Liver (tissue), 8 donors: ENCODE measurements at regions not wholly inside any gene's neighbourhood (a gene's known extent, or its start where the extent isn't known, plus 50 kb on each side); places are given as distances from the start of the nearest gene placed in this dataset.

Experiments used
- DNase-seq: peaks from one replicate; pipeline ENCODE4 v3.0.0-alpha.2; 2017; ENCODE audit warnings: low spot score
- H3K27ac ChIP-seq, 2 donors: one replicate each; pipeline ENCODE4 v1.7.0; 2013; ENCODE audit warnings: inconsistent platforms in 2 of 2, low read length in 2 of 2, control low read depth in 1 of 2, low read depth in 1 of 2, mild to moderate bottlenecking in 1 of 2
- H3K27me3 ChIP-seq, 4 donors: one replicate each; pipeline versions ENCODE4 v1.6.1 to v1.7.0; 2013; ENCODE audit warnings: low read length in 3 of 4, inconsistent platforms in 1 of 4, mild to moderate bottlenecking in 1 of 4, moderate library complexity in 1 of 4; ENCODE audit not compliant: control insufficient read depth in 4 of 4, insufficient read depth in 4 of 4
- H3K36me3 ChIP-seq, 4 donors: one replicate each; pipeline versions ENCODE4 v1.6.1 to v1.7.0; 2013; ENCODE audit warnings: low read length in 3 of 4, mild to moderate bottlenecking in 3 of 4, low read depth in 1 of 4, moderate library complexity in 1 of 4; ENCODE audit not compliant: control insufficient read depth in 4 of 4, insufficient read depth in 3 of 4
- H3K4me1 ChIP-seq, 4 donors: one replicate each; pipeline versions ENCODE4 v1.6.1 to v1.7.0; 2013; ENCODE audit warnings: low read length in 3 of 4, mild to moderate bottlenecking in 3 of 4, moderate library complexity in 1 of 4; ENCODE audit not compliant: control insufficient read depth in 4 of 4, insufficient read depth in 4 of 4
- H3K4me3 ChIP-seq, 3 donors: one replicate each; pipeline versions ENCODE4 v1.6.1 to v1.7.0; 2013; ENCODE audit warnings: low read length in 3 of 3, control low read depth in 1 of 3, low read depth in 1 of 3, mild to moderate bottlenecking in 1 of 3
- H3K9ac ChIP-seq, 2 donors: one replicate each; pipeline ENCODE4 v1.7.0; 2013; ENCODE audit warnings: low read length in 2 of 2, mild to moderate bottlenecking in 2 of 2, moderate library complexity in 2 of 2, control low read depth in 1 of 2, low read depth in 1 of 2
- H3K9me3 ChIP-seq, 4 donors: one replicate each; pipeline versions ENCODE4 v1.6.1 to v1.7.0; 2013; ENCODE audit warnings: low read length in 3 of 4; ENCODE audit not compliant: control insufficient read depth in 4 of 4
- CTCF ChIP-seq: fragments of 150-350 bp; IDR thresholded peaks from 2 replicates; pipeline ENCODE4 v1.5.1; 2017; ENCODE audit warnings: improper control_type of control experiment, low read depth, low read length; ENCODE audit not compliant: missing input control
- EGR1 ChIP-seq, 2 donors: IDR thresholded peaks; 2 replicates each; pipeline ENCODE4 v1.6.1; 2016 to 2018; ENCODE audit warnings: antibody characterized with exemption in 2 of 2, low read depth in 2 of 2
- FOXA1 ChIP-seq: IDR thresholded peaks from 2 replicates; pipeline ENCODE4 v1.6.1; 2016; ENCODE audit warnings: antibody characterized with exemption
- FOXA2 ChIP-seq: IDR thresholded peaks from 2 replicates; pipeline ENCODE4 v1.6.1; 2016; ENCODE audit warnings: antibody characterized with exemption
- GABPA ChIP-seq, 2 donors: IDR thresholded peaks in 1 of 2; conservative IDR thresholded peaks in 1 of 2; 2 replicates each; pipeline ENCODE4 v1.6.1; 2016; ENCODE audit warnings: antibody characterized with exemption in 2 of 2, mild to moderate bottlenecking in 1 of 2, moderate library complexity in 1 of 2
- HNF4A ChIP-seq, 2 donors: conservative IDR thresholded peaks; 2 replicates each; pipeline ENCODE4 v1.6.1; 2016; ENCODE audit warnings: antibody characterized with exemption in 2 of 2, mild to moderate bottlenecking in 2 of 2
- HNF4G ChIP-seq: IDR thresholded peaks from 2 replicates; pipeline ENCODE4 v1.6.1; 2016; ENCODE audit warnings: antibody characterized with exemption
- NR2F2 ChIP-seq: IDR thresholded peaks from 2 replicates; pipeline ENCODE4 v1.6.1; 2016; ENCODE audit warnings: antibody characterized with exemption
- RAD21 ChIP-seq, 2 donors: IDR thresholded peaks; 2 replicates each; pipeline ENCODE4 v1.6.1; 2016; ENCODE audit warnings: antibody characterized with exemption in 2 of 2, mild to moderate bottlenecking in 2 of 2
- RXRA ChIP-seq, 2 donors: IDR thresholded peaks; 2 replicates each; pipeline ENCODE4 v1.6.1; 2017 to 2018; ENCODE audit warnings: antibody characterized with exemption in 2 of 2, mild to moderate bottlenecking in 1 of 2
- TAF1 ChIP-seq: conservative IDR thresholded peaks from 2 replicates; pipeline ENCODE4 v1.6.1; 2016; ENCODE audit warnings: antibody characterized with exemption, mild to moderate bottlenecking
- YY1 ChIP-seq: IDR thresholded peaks from 2 replicates; pipeline ENCODE4 v1.6.1; 2016; ENCODE audit warnings: antibody characterized with exemption, mild to moderate bottlenecking
- ZBTB33 ChIP-seq: IDR thresholded peaks from 2 replicates; pipeline ENCODE4 v1.6.1; 2016; ENCODE audit warnings: antibody characterized with exemption
- WGBS: extraction: QIAGEN DNeasy Blood & Tissue Kit; methylation state at CpG from one replicate; pipeline ENCODE4 v1.1.7; 2013; 5-methylcytosine and 5-hydroxymethylcytosine counted together
- TF ChIP-seq, protein P1 (sequence below): IDR thresholded peaks from 2 replicates; pipeline ENCODE4 v1.6.1; 2016; ENCODE audit warnings: antibody characterized with exemption
- TF ChIP-seq, protein P2 (sequence below): IDR thresholded peaks from 2 replicates; pipeline ENCODE4 v1.6.1; 2016; ENCODE audit warnings: antibody characterized with exemption, mild to moderate bottlenecking
- TF ChIP-seq, protein P3 (sequence below): IDR thresholded peaks from 2 replicates; pipeline ENCODE4 v1.6.1; 2016; ENCODE audit warnings: antibody characterized with exemption
- donor health status: healthy.
- donor health status: healthy.
- donor health status: healthy.
- donor health status: healthy.
- donor health status: healthy.

GRCh38 chr3:34312684-34313083 lies 514.3 kb downstream of the PDCD6IP start:
- H3K4me3 ChIP-seq = no peak overlapping the region
- DNase-seq = no peak
- no peak overlapping the region for H3K27ac ChIP-seq
- 60% methylated on average over 5 of the region's 5 CpGs for WGBS
- TF ChIP-seq, protein P1, sequence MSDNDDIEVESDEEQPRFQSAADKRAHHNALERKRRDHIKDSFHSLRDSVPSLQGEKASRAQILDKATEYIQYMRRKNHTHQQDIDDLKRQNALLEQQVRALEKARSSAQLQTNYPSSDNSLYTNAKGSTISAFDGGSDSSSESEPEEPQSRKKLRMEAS = no peak
- TF ChIP-seq GABPA (IDR thresholded peaks at IDR 0.05 in 1 of 2, conservative IDR thresholded peaks at IDR 0.05 in 1 of 2) = no peak
- no peak for TF ChIP-seq TAF1
- TF ChIP-seq NR2F2 = no peak
- no peak overlapping the region for H3K9ac ChIP-seq
- peaks cover 0 to 3% (median 0%) of the 10 kb centered on the region in 4 donors for H3K27me3 ChIP-seq
- no peaks in the 10 kb centered on the region for H3K4me1 ChIP-seq
- H3K9me3 ChIP-seq = no peaks in the 10 kb centered on the region
- H3K36me3 ChIP-seq = no peaks in the 10 kb centered on the region

DNA sequence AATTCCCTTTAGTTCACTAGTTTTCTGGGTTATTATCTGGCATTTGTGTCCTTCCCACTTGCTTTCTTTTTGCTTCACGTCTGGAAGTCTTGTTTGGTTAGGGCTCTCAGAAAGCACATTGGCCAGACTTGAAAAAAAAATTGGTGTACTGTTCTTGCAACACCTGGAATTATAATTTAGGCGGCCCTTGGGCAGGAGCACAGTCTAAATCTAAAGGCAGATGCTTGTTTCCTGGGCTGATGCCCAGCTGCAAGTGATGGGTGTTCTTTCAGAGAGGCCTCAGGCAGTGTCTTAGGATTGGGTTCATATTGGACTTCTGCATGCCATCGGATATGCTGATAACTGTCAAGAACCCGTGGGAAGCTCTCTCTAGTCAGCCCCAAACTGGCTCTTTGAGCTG lies 521.5 kb downstream of the PDCD6IP start:
- no peak for TF ChIP-seq RXRA (IDR thresholded peaks at IDR 0.05)
- no peak for TF ChIP-seq GABPA (IDR thresholded peaks at IDR 0.05 in 1 of 2, conservative IDR thresholded peaks at IDR 0.05 in 1 of 2)
- no peak for TF ChIP-seq YY1
- TF ChIP-seq FOXA2 = no peak
- no peak for TF ChIP-seq HNF4A (conservative IDR thresholded peaks at IDR 0.05)
- no peak for DNase-seq
- no peaks in the 10 kb centered on the region for H3K4me1 ChIP-seq
- H3K27ac ChIP-seq = no peak overlapping the region
- H3K4me3 ChIP-seq = no peak overlapping the region
- no peak overlapping the region for H3K9ac ChIP-seq
- no peaks in the 10 kb centered on the region for H3K36me3 ChIP-seq
- peaks cover 0 to 3% (median 0%) of the 10 kb centered on the region in 4 donors for H3K9me3 ChIP-seq
- 62% methylated on average over 4 of the region's 4 CpGs for whole genome bisulfite sequencing
- H3K27me3 ChIP-seq = no peaks in the 10 kb centered on the region

- Histone ChIP-seq H3K4me1 (no peaks in the 10 kb centered on the region), H3K9me3 (no peaks in the 10 kb centered on the region), H3K36me3 (no peaks in the 10 kb centered on the region), H3K27ac (no peak overlapping the region), H3K27me3 (no peaks in the 10 kb centered on the region), H3K4me3 (no peak overlapping the region), H3K9ac (no peak overlapping the region)
- TF ChIP-seq RXRA (IDR thresholded peaks at IDR 0.05) (no peak), FOXA1 (no peak), HNF4G (no peak), CTCF (no peak), HNF4A (conservative IDR thresholded peaks at IDR 0.05) (no peak), EGR1 (IDR thresholded peaks at IDR 0.05; ENCODE audit: low read depth in 2 of 2) (no peak), TAF1 (no peak), ZBTB33 (no peak), RAD21 (IDR thresholded peaks at IDR 0.05) (no peak)
- TF ChIP-seq, protein P2, sequence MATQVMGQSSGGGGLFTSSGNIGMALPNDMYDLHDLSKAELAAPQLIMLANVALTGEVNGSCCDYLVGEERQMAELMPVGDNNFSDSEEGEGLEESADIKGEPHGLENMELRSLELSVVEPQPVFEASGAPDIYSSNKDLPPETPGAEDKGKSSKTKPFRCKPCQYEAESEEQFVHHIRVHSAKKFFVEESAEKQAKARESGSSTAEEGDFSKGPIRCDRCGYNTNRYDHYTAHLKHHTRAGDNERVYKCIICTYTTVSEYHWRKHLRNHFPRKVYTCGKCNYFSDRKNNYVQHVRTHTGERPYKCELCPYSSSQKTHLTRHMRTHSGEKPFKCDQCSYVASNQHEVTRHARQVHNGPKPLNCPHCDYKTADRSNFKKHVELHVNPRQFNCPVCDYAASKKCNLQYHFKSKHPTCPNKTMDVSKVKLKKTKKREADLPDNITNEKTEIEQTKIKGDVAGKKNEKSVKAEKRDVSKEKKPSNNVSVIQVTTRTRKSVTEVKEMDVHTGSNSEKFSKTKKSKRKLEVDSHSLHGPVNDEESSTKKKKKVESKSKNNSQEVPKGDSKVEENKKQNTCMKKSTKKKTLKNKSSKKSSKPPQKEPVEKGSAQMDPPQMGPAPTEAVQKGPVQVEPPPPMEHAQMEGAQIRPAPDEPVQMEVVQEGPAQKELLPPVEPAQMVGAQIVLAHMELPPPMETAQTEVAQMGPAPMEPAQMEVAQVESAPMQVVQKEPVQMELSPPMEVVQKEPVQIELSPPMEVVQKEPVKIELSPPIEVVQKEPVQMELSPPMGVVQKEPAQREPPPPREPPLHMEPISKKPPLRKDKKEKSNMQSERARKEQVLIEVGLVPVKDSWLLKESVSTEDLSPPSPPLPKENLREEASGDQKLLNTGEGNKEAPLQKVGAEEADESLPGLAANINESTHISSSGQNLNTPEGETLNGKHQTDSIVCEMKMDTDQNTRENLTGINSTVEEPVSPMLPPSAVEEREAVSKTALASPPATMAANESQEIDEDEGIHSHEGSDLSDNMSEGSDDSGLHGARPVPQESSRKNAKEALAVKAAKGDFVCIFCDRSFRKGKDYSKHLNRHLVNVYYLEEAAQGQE = no peak
- TF ChIP-seq, protein P1 = no peak
- TF ChIP-seq, protein P3, sequence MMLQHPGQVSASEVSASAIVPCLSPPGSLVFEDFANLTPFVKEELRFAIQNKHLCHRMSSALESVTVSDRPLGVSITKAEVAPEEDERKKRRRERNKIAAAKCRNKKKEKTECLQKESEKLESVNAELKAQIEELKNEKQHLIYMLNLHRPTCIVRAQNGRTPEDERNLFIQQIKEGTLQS = no peak
- 54% methylated on average over 2 of the region's 2 CpGs for WGBS
- DNase-seq = no peak
Observed at GRCh38 chr3:34323517-34323916, 525.1 kb downstream of the PDCD6IP start.
